IPS-20b (cell line): ENCODE measurements at regions not wholly inside any gene's neighbourhood (a gene's known extent, or its start where the extent isn't known, plus 50 kb on each side); places are given as distances from the start of the nearest gene placed in this dataset.

Experiments used
- H3K27ac ChIP-seq: one replicate; pipeline ENCODE4 v1.5.1; 2013; ENCODE audit warnings: low read length
- H3K27me3 ChIP-seq: 2 replicates; pipeline ENCODE4 v1.6.1; 2013; ENCODE audit warnings: mild to moderate bottlenecking, low read length, inconsistent platforms; ENCODE audit not compliant: insufficient read depth
- H3K36me3 ChIP-seq: 2 replicates; pipeline ENCODE4 v1.6.1; 2013; ENCODE audit warnings: low read depth, mild to moderate bottlenecking, inconsistent platforms, low read length, moderate library complexity; ENCODE audit not compliant: insufficient read depth
- H3K4me1 ChIP-seq: 2 replicates; pipeline ENCODE4 v1.6.1; 2013; ENCODE audit warnings: mild to moderate bottlenecking, control low read depth, inconsistent platforms, low read length, moderate library complexity; ENCODE audit not compliant: insufficient read depth
- H3K4me3 ChIP-seq: 2 replicates; pipeline ENCODE4 v1.5.1; 2013; ENCODE audit warnings: mild to moderate bottlenecking, low read length, inconsistent platforms
- H3K9ac ChIP-seq: 2 replicates; pipeline ENCODE4 v1.6.1; 2013; ENCODE audit warnings: low read depth, mild to moderate bottlenecking, inconsistent platforms, low read length, moderate library complexity
- H3K9me3 ChIP-seq: 2 replicates; pipeline ENCODE4 v1.6.1; 2013; ENCODE audit warnings: mild to moderate bottlenecking, low read depth, low read length, inconsistent platforms; ENCODE audit not compliant: insufficient read depth

DNA sequence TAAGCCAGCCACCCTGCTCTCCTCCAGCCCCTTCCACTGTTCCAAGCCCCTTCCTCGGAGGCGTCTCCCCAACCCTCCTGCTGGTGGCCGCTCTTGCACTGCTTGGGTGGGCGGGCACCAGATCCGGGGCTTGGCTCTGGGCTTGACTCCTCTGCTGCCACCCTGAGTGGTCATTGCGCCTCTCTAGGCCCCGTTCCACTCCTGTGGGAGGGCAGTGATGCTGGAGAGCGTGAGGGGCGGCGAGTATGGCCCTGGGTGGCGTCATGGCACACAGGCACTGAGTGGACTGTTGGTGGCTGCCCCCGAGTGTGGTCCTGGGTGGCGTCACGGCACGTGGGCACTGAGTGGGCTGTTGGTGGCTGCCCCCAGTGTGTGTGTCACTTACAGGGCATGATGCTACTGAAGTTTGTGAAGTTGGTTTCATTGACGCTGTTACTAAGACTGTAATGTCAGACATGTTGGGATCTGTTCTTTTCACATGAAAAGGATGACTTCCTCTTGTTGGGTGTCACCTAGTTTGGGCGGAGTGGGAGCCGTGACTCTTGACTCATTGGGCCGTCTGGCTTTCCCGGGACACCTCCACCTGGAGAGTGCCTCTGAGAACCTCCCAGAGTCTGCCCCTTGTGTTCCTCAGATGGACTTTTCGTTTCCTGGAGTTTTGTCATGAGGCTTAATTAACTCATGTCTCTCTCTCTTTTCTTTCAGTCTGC, 55.9 kb upstream of the HGFAC start:
- H3K9ac ChIP-seq, result no peak overlapping the region
- H3K27me3 ChIP-seq, result no peaks in the 10 kb centered on the region
- H3K27ac ChIP-seq, result no peak overlapping the region
- H3K4me3 ChIP-seq, result no peak overlapping the region
- H3K36me3 ChIP-seq, result no peaks in the 10 kb centered on the region
- H3K9me3 ChIP-seq, result peaks cover 3% of the 10 kb centered on the region; the same call in 1 of the 2 replicates
- peaks cover 19% of the 10 kb centered on the region; the same call in 1 of the 2 replicates for H3K4me1 ChIP-seq

DNA sequence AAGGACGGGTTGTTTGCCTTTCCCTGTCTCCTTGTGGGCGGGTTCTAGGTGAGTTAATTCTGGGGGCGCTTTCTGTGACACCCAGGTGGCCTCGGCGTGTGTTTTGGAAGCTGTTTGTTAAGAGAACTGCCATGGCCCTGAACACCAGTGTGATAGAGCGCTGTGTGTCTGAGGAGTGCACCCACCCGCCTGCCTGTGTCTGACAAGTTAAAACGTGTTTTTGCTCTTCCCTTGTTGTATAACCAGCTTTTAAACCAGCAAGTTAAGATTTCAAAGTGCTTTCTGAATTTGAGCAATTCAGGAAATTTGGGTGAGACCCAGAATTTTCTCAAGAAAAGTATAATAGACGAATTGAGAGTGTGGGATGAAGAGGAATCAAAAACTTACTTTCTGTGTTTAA, 55.2 kb upstream of the HGFAC start:
- Histone ChIP-seq H3K9me3 (no peaks in the 10 kb centered on the region), H3K27me3 (no peaks in the 10 kb centered on the region), H3K27ac (no peak overlapping the region), H3K9ac (no peak overlapping the region), H3K4me3 (no peak overlapping the region), H3K36me3 (no peaks in the 10 kb centered on the region), H3K4me1 (peaks cover 20% of the 10 kb centered on the region; the same call in 1 of the 2 replicates)

DNA sequence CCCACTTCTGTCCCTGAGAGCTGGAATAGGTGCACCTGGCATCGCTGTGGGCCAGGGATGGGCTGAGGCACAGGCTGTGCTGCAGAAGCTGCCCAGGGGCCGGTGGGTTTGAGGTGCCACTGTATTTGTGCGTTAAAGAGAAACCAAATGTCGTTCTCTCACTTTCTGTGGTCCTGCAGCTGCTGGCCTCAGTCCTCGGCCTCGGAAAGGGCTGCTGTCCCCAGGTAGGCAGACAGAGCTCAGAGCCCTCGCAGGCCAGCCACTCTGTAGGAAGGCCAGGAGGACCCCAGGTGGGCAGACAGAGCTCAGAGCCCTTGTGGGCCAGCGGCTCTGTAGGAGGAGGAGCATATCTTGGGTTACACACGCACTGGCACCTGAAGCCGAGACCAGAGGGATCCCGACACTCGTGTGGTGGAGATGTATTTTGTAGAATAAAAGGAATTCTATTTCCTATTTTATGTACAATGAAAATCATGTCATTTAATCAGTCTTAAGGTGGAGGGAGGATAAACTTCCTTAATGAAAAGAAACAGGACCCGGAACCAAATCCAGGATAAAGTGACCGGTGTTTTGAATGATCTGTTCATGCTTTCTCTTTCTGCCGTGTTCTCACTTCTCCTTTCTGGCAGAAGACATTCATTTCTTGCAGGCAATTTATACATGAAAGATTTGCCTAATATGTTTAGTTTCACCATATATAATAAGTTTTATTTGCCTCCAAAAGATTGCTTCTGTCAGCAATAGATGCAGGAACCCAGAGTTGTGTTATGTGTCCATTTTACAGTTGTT, 54.4 kb upstream of the HGFAC start:
- Histone ChIP-seq H3K9me3 (no peaks in the 10 kb centered on the region), H3K4me3 (no peak overlapping the region), H3K4me1 (peaks cover 20% of the 10 kb centered on the region; the same call in 1 of the 2 replicates), H3K9ac (no peak overlapping the region), H3K27ac (no peak overlapping the region), H3K27me3 (no peaks in the 10 kb centered on the region), H3K36me3 (no peaks in the 10 kb centered on the region)

DNA sequence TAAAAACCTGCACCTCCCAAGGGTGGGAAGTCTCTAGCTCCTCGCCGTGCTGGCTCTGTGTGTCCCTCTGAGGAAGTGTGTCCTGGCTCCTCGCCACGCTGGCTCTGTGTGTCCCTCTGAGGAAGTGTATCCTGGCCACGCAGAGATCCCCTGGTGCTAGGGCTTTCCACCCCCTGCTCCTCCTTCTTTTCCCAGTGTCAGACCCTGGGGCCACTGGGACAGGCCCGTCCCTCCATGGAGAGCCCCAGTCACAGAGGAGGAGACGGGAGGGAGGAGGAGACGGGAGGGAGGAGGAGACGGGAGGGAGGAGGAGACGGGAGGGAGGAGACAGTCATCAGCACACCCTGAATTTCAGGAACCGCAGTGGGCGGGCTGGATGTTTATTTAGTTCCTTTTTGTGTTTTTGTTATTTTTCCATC, 53.8 kb upstream of the HGFAC start:
- H3K9me3 ChIP-seq, result no peaks in the 10 kb centered on the region
- no peaks in the 10 kb centered on the region for H3K36me3 ChIP-seq
- H3K27ac ChIP-seq, result no peak overlapping the region
- no peaks in the 10 kb centered on the region for H3K27me3 ChIP-seq
- H3K4me1 ChIP-seq, result peaks cover 20% of the 10 kb centered on the region; the same call in 1 of the 2 replicates
- H3K4me3 ChIP-seq, result no peak overlapping the region
- H3K9ac ChIP-seq, result no peak overlapping the region

DNA sequence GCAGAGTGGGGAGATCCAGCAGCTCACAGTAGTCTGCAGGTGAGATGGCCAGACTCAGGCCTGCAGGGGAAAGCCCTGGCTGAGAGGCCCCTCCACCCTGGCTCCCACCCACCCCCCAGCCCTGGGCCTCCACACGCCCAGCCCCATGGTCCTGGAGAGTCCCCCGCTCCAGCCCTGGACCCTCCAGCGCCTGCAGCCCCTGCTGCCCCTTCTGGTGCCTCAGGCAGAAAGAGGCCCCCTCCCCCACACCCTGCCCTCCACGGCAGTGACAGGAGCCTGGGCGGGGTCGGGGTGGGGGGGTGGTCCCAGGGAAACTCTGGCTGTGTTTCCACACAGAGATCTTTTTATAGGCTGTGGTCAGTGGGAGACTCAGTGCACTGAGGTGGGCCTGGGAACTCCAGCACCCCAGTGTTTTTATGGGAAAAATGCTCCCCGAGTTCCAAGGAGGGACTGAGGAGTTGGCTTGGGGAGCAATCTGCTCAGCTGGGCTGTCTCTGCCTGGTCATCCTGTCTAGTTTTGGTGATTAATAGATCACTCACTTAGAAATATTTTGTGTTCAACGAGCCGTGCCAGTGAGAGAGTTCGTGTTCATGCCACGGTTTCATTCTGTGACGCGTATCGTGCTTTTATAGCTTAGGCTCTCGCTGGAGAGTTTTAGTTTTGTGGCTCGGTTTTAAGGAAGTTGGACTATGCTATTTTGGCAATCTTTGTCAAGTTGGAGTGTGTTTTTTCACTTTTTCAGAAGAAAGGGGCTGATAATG, 53.1 kb upstream of the HGFAC start:
- no peaks in the 10 kb centered on the region for H3K9me3 ChIP-seq
- no peak overlapping the region for H3K27ac ChIP-seq
- H3K9ac ChIP-seq, result no peak overlapping the region
- peaks cover 20% of the 10 kb centered on the region; the same call in 1 of the 2 replicates for H3K4me1 ChIP-seq
- H3K36me3 ChIP-seq, result no peaks in the 10 kb centered on the region
- H3K4me3 ChIP-seq, result no peak overlapping the region
- no peaks in the 10 kb centered on the region for H3K27me3 ChIP-seq

DNA sequence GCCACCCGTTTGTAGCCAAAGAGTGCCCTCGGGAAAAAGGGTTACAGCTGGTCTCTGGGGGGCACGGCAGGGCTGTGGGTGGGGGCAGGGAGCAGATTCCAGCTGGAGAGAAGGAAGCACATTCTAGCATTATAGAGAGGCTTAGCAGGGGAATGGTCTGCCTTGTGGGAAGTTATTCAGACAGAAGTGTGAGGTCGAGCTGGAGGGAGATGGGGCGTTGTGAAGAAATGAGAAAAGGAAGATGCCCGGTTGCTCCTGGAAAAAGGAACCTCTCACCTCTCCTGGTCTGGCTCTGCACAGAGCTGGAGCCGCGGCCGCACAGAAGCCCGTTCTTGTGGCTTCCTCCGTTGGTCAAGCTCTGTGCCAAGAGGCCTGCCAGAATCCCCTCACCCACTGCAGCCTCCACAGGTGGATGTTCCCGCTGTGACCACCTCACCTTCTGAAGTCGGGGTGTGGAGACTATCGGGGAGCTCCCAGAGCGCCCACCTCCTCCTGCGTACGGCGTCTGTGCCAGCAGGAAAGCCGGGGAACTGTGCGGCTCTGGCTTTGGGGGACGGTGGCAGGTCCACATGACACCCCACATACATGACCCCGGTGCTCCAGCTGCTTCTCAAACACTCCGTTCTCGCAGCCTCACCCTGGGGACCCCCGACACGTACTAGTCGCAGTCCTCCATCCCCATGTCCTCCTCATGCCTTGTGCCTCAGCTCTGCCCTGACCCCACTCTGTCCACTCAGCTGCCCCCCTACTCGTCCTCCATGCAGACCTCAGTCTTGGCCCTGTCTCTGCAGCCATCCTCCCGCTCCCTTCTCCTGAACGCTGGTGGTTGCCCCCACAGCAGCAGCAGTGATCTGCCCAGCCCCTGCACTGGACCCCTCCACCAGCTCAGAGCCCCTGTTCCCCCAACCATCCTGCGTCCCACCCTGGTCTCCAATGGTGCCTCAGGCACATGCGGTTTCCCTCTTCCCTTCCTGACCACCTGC, 52.2 kb upstream of the HGFAC start:
- peaks cover 20% of the 10 kb centered on the region; the same call in 1 of the 2 replicates for H3K4me1 ChIP-seq
- H3K27ac ChIP-seq, result no peak overlapping the region
- H3K9me3 ChIP-seq, result no peaks in the 10 kb centered on the region
- no peak overlapping the region for H3K4me3 ChIP-seq
- no peaks in the 10 kb centered on the region for H3K36me3 ChIP-seq
- H3K27me3 ChIP-seq, result no peaks in the 10 kb centered on the region
- no peak overlapping the region for H3K9ac ChIP-seq

DNA sequence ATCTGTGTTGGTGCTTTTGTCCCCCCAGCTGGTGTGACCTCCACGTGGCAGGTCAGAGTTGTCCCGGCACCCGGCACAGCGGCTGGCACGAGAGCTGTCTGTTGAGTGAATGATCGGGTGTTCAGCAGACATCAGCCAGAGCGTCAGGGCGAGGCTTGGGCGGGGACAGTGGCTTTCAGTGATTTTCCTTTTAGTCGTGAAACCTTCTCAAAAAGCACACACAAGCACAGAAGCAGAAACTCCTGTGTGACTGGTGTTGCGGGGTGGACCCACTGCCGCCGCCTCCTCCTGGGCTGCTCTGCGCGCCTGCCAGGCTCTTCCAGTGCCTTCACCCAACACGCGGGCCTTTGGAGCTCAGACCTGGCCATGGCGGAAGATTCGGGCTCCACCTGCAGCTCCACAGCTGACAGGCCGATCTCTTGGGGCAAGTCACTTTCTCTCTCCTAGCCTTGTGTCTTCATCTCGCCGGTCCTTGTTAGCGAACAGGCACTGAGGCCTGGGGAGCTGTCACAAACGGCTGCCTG, 51.4 kb upstream of the HGFAC start:
- H3K9ac ChIP-seq, result no peak overlapping the region
- no peaks in the 10 kb centered on the region for H3K9me3 ChIP-seq
- H3K27ac ChIP-seq, result no peak overlapping the region
- H3K4me3 ChIP-seq, result no peak overlapping the region
- peaks cover 20% of the 10 kb centered on the region; the same call in 1 of the 2 replicates for H3K4me1 ChIP-seq
- no peaks in the 10 kb centered on the region for H3K36me3 ChIP-seq
- no peaks in the 10 kb centered on the region for H3K27me3 ChIP-seq

DNA sequence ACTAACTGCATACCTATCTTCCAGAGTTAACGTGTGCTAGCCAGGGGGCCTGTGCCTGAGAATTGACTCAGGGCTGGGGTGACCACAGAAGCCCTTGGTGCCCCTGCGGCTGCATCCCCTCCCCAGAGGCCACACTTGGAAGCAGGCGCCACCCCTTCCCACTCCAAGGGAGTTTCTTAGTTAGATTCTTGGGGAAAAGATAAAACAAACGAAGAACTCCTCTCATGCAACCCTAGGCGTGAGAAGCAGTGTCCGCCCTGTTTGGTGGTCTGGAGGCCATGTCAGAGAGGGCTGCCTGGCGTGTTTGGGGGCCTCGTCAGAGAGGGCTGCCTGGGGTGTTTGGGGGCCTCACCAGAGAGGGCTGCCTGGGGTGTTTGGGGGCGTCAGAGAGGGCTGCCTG, 50.3 kb upstream of the HGFAC start:
- Histone ChIP-seq H3K9ac (no peak overlapping the region), H3K9me3 (peaks cover 3% of the 10 kb centered on the region; the same call in 1 of the 2 replicates), H3K27ac (no peak overlapping the region), H3K4me1 (peaks cover 20% of the 10 kb centered on the region; the same call in 1 of the 2 replicates), H3K4me3 (no peak overlapping the region), H3K27me3 (no peaks in the 10 kb centered on the region), H3K36me3 (no peaks in the 10 kb centered on the region)
